Neural cell (in vitro differentiated cells): ENCODE measurements at regions not wholly inside any gene's neighbourhood (a gene's known extent, or its start where the extent isn't known, plus 50 kb on each side); places are given as distances from the start of the nearest gene placed in this dataset.
"Not testable (repeated sequence)": the region's sequence is repeated elsewhere in the genome, so short reads cannot be mapped to it uniquely, and the experiment has no call there.

Experiments used
- H2AFZ ChIP-seq: fragments of 200-600, 300-800 bp; sonication (generic), shearing (Covaris generic); 2 replicates; pipeline ENCODE4 v1.6.0; 2014; ENCODE audit warnings: low read depth, mild to moderate bottlenecking, antibody characterized with exemption, low read length, moderate library complexity
- H3F3A ChIP-seq: fragments of 200-600 bp; shearing (Covaris generic); 2 replicates; pipeline ENCODE4 v1.6.1; 2016; ENCODE audit warnings: mild to moderate bottlenecking, moderate library complexity, mixed read lengths, antibody characterized with exemption, low read length; ENCODE audit not compliant: insufficient read depth, poor library complexity, severe bottlenecking
- H3K27ac ChIP-seq: fragments of 200-600, 300-800 bp; sonication (generic), shearing (Covaris generic); 2 replicates; pipeline ENCODE4 v1.5.1; 2014; ENCODE audit warnings: mild to moderate bottlenecking, low read length, moderate library complexity
- H3K27me3 ChIP-seq: fragments of 300-800, 200-600 bp; sonication (generic), shearing (Covaris generic); 2 replicates; pipeline ENCODE4 v1.6.0; 2014; ENCODE audit warnings: mild to moderate bottlenecking, low read depth, low read length, moderate library complexity; ENCODE audit not compliant: insufficient read depth
- H3K36me3 ChIP-seq: fragments of 300-800, 200-600 bp; sonication (generic), shearing (Covaris generic); 2 replicates; pipeline ENCODE4 v1.5.1; 2014; ENCODE audit warnings: mild to moderate bottlenecking, antibody characterized with exemption, low read length, moderate library complexity; ENCODE audit not compliant: insufficient read depth
- H3K4me2 ChIP-seq: fragments of 300-800, 200-600 bp; sonication (generic), shearing (Covaris generic); 2 replicates; pipeline ENCODE4 v1.6.0; 2014; ENCODE audit warnings: mild to moderate bottlenecking, low read length
- H3K4me3 ChIP-seq: fragments of 300-800, 200-600 bp; sonication (generic), shearing (Covaris generic); 2 replicates; pipeline ENCODE4 v1.5.1; 2014; ENCODE audit warnings: mild to moderate bottlenecking, low read length, moderate library complexity
- H3K79me2 ChIP-seq: fragments of 200-600 bp; shearing (Covaris generic); replicated peaks from 2 replicates; pipeline ENCODE4 v1.6.0; 2014; ENCODE audit warnings: mild to moderate bottlenecking, low read length, moderate library complexity; ENCODE audit not compliant: insufficient read depth
- H3K9ac ChIP-seq: fragments of 300-800, 200-600 bp; sonication (generic), shearing (Covaris generic); 2 replicates; pipeline ENCODE4 v1.6.1; 2016; ENCODE audit warnings: mild to moderate bottlenecking, low read length, mixed read lengths
- H3K9me2 ChIP-seq: fragments of 200-600 bp; shearing (Covaris generic); 2 replicates; pipeline ENCODE4 v1.6.1; 2016; ENCODE audit warnings: mild to moderate bottlenecking, low read length, mixed read lengths; ENCODE audit not compliant: insufficient read depth
- H3K9me3 ChIP-seq: fragments of 200-600, 300-800 bp; sonication (generic), shearing (Covaris generic); 2 replicates; pipeline ENCODE4 v1.6.1; 2016; ENCODE audit warnings: mild to moderate bottlenecking, mixed run types, low read length, moderate library complexity, mixed read lengths
- H4K20me1 ChIP-seq: fragments of 200-600 bp; shearing (Covaris generic); 2 replicates; pipeline ENCODE4 v1.6.1; 2016; ENCODE audit warnings: mild to moderate bottlenecking, mixed run types; ENCODE audit not compliant: insufficient read depth
- CTCF ChIP-seq: fragments of 450-650 bp; IDR thresholded peaks from 2 replicates; pipeline ENCODE4 v1.5.1; 2014; ENCODE audit warnings: antibody characterized with exemption, mild to moderate bottlenecking, moderate library complexity; ENCODE audit not compliant: poor library complexity, severe bottlenecking
- EP300 ChIP-seq: fragments of 450-650 bp; conservative IDR thresholded peaks from 2 replicates; pipeline ENCODE4 v1.6.1; 2014; ENCODE audit warnings: antibody characterized with exemption, mild to moderate bottlenecking, moderate library complexity; ENCODE audit not compliant: poor library complexity, severe bottlenecking
- EZH2 ChIP-seq: fragments of 200-600, 300-800 bp; shearing (Covaris generic), sonication (generic); IDR thresholded peaks from 2 replicates; pipeline ENCODE4 v1.6.1; 2014; ENCODE audit warnings: antibody characterized with exemption, low read length, borderline replicate concordance, mild to moderate bottlenecking; ENCODE audit not compliant: insufficient read depth, poor library complexity, severe bottlenecking
- MXI1 ChIP-seq: fragments of 450-650 bp; conservative IDR thresholded peaks from 2 replicates; pipeline ENCODE4 v1.6.1; 2014; ENCODE audit warnings: antibody characterized with exemption, mild to moderate bottlenecking; ENCODE audit not compliant: poor library complexity, severe bottlenecking
- POLR2AphosphoS5 ChIP-seq: IDR thresholded peaks from 2 replicates; pipeline ENCODE4 v1.6.1; 2012
- RAD21 ChIP-seq: fragments of 450-650 bp; conservative IDR thresholded peaks from 2 replicates; pipeline ENCODE4 v1.6.1; 2014; ENCODE audit warnings: antibody characterized with exemption, mild to moderate bottlenecking, moderate library complexity
- REST ChIP-seq: IDR thresholded peaks from 2 replicates; pipeline ENCODE4 v1.6.1; 2012; ENCODE audit warnings: borderline replicate concordance
- SMC3 ChIP-seq: fragments of 450-650 bp; conservative IDR thresholded peaks from 2 replicates; pipeline ENCODE4 v1.6.1; 2014; ENCODE audit warnings: antibody characterized with exemption, mild to moderate bottlenecking, moderate library complexity; ENCODE audit not compliant: poor library complexity
- TAF1 ChIP-seq: IDR thresholded peaks from 2 replicates; pipeline ENCODE4 v1.6.1; 2012; ENCODE audit warnings: low read depth

GRCh38 chr1:157319567-157319966 is 181.4 kb upstream of the ETV3 start:
- H3K9ac ChIP-seq, result no peak overlapping the region
- TF ChIP-seq REST (no peak), POLR2AphosphoS5 (no peak), EP300 (no peak), EZH2 (no peak), TAF1 (no peak), CTCF (no peak), SMC3 (no peak), MXI1 (no peak), RAD21 (no peak)
- H3K79me2 ChIP-seq, result no peaks in the 10 kb centered on the region

GRCh38 chr1:157317229-157317628 is 179.0 kb upstream of the ETV3 start:
- not testable (repeated sequence) for H3K4me2 ChIP-seq, H3F3A ChIP-seq, H3K9ac ChIP-seq, H3K27ac ChIP-seq, H3K79me2 ChIP-seq, H2AFZ ChIP-seq, H4K20me1 ChIP-seq, H3K9me2 ChIP-seq, H3K4me3 ChIP-seq, H3K36me3 ChIP-seq, H3K9me3 ChIP-seq, H3K27me3 ChIP-seq

More at GRCh38 chr1:157319567-157319966, 181.4 kb upstream of the ETV3 start:
- H3K9me3 ChIP-seq, result no peaks in the 10 kb centered on the region
- H4K20me1 ChIP-seq, result no peaks in the 10 kb centered on the region
- no peak overlapping the region for H3K4me2 ChIP-seq
- H3F3A ChIP-seq, result no peaks in the 10 kb centered on the region
- no peak overlapping the region for H2AFZ ChIP-seq
- no peaks in the 10 kb centered on the region for H3K27me3 ChIP-seq
- no peak overlapping the region for H3K27ac ChIP-seq
- H3K4me3 ChIP-seq, result no peak overlapping the region
- no peaks in the 10 kb centered on the region for H3K36me3 ChIP-seq
- no peaks in the 10 kb centered on the region for H3K9me2 ChIP-seq

GRCh38 chr1:157315544-157315943 is 177.3 kb upstream of the ETV3 start:
- H3K4me2 ChIP-seq, result no peak overlapping the region
- no peak overlapping the region for H3K9ac ChIP-seq
- H2AFZ ChIP-seq, result no peak overlapping the region
- H3F3A ChIP-seq, result no peaks in the 10 kb centered on the region
- H3K4me3 ChIP-seq, result no peak overlapping the region
- no peak for TF ChIP-seq EP300
- no peak for TF ChIP-seq CTCF
- no peak for TF ChIP-seq REST
- no peak for TF ChIP-seq POLR2AphosphoS5
- TF ChIP-seq MXI1, result no peak
- TF ChIP-seq EZH2, result no peak
- TF ChIP-seq SMC3, result no peak
- TF ChIP-seq RAD21, result no peak
- H4K20me1 ChIP-seq, result no peaks in the 10 kb centered on the region
- H3K9me2 ChIP-seq, result no peaks in the 10 kb centered on the region
- no peaks in the 10 kb centered on the region for H3K27me3 ChIP-seq
- no peak overlapping the region for H3K27ac ChIP-seq
- H3K9me3 ChIP-seq, result no peaks in the 10 kb centered on the region
- H3K36me3 ChIP-seq, result no peaks in the 10 kb centered on the region
- H3K79me2 ChIP-seq, result no peaks in the 10 kb centered on the region
